BLaER1 (cell line): ENCODE measurements at regions not wholly inside any gene's neighbourhood (a gene's known extent, or its start where the extent isn't known, plus 50 kb on each side); places are given as distances from the start of the nearest gene placed in this dataset.

Experiments
- H3K27ac ChIP-seq: shearing (Covaris generic); formaldehyde crosslinking; 2 replicates; pipeline ENCODE4 v1.8.1; 2022
- H3K27me3 ChIP-seq: shearing (Covaris generic); formaldehyde crosslinking; 2 replicates; pipeline ENCODE4 v1.8.1; 2022
- H3K36me3 ChIP-seq: shearing (Covaris generic); formaldehyde crosslinking; 2 replicates; pipeline ENCODE4 v1.8.1; 2022
- H3K4me1 ChIP-seq: shearing (Covaris generic); formaldehyde crosslinking; 2 replicates; pipeline ENCODE4 v1.8.1; 2022
- H3K4me2 ChIP-seq: shearing (Covaris generic); formaldehyde crosslinking; 2 replicates; pipeline ENCODE4 v1.8.1; 2022
- H3K4me3 ChIP-seq: shearing (Covaris generic); formaldehyde crosslinking; 2 replicates; pipeline ENCODE4 v1.8.1; 2022
- H3K9ac ChIP-seq: shearing (Covaris generic); formaldehyde crosslinking; 2 replicates; pipeline ENCODE4 v1.8.1; 2022
- H3K9me3 ChIP-seq: shearing (Covaris generic); formaldehyde crosslinking; 2 replicates; pipeline ENCODE4 v1.8.1; 2022
- H4K20me1 ChIP-seq: shearing (Covaris generic); formaldehyde crosslinking; 2 replicates; pipeline ENCODE4 v1.8.1; 2022
- Cebpa-rat ChIP-seq: shearing (Covaris generic); IDR thresholded peaks from 2 replicates; pipeline ENCODE4 v1.8.1; 2022

DNA sequence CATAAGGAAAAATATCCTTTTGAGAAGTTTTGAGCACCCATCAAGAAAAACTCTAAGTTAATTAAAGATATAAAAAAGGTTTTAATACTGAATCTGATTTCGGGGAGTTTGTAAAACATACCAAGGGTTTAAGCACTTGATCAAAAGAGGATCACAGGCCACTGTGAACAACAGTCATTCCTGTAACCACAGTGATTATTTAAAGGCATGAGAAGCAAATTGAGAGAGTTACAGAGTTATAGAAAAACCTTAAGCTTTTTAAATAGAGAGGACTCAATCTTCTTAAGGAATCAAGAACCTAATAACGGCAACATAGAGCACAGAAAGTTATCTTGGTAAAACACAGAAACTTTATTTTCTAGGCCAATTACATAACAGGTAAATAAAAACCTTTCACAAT is 831.6 kb downstream of the C6orf118 start:
- Histone ChIP-seq H3K27ac (no peak overlapping the region), H4K20me1 (no peaks in the 10 kb centered on the region), H3K4me1 (no peaks in the 10 kb centered on the region), H3K4me2 (no peak overlapping the region), H3K9me3 (peaks cover 8% of the 10 kb centered on the region), H3K36me3 (no peaks in the 10 kb centered on the region), H3K27me3 (no peaks in the 10 kb centered on the region), H3K9ac (no peak overlapping the region), H3K4me3 (no peak overlapping the region)
- no peak for TF ChIP-seq Cebpa-rat

DNA sequence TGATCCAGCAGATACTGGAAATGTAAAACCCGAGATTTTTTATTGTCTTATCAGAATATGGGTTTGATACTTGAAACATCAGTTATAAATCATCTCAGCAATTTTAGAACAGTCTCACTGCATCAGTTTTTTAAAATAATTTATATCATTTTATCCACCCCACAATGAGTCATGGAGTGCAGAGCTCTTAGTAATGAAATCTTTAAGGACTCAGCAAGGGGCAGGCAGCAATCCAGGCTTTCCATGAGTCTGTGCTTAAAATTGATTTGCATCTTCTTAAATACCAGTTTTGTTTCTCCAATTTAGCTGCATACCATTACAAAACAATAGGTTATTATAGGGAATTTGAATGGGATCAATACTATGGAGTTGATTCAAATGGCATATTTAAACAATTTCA is 832.3 kb downstream of the C6orf118 start:
- no peaks in the 10 kb centered on the region for H4K20me1 ChIP-seq
- no peak overlapping the region for H3K4me2 ChIP-seq
- no peaks in the 10 kb centered on the region for H3K36me3 ChIP-seq
- no peak overlapping the region for H3K4me3 ChIP-seq
- H3K27me3 ChIP-seq: no peaks in the 10 kb centered on the region
- no peak overlapping the region for H3K27ac ChIP-seq
- no peak for TF ChIP-seq Cebpa-rat
- H3K4me1 ChIP-seq: no peaks in the 10 kb centered on the region
- peaks cover under 1% of the 10 kb centered on the region; the same call in 1 of the 2 replicates for H3K9me3 ChIP-seq
- H3K9ac ChIP-seq: no peak overlapping the region

DNA sequence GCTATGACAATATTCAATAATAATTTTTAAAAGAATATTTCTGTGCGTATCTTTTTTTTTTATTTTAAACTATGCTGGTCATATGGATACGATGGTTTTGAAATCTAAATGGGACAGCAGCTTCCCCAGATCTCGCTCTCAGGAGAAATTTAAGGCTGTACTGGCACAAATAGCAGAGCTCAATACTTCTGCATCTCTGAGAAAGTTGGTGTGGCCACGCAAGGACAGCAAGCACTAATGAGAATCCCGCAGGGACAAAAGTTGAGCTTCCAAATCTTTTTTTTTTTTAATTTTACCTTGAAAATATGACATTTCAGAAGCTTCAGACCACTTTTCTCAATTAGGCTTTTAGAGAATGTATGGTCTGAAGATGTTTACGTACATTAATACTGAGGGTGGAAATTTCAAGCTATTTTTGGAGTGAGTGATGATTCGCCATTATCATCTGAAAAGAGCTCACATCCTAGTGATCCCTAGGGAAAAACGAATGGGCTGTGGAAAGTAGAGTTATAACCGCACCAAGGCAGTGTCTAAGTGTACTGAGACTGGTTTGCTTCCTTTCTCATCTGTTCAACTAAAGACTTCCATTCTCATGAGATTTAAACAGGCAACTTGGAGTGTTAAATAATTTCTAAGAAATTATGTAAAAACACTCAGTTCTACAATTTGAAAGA is 840.0 kb downstream of the C6orf118 start:
- H3K4me3 ChIP-seq: no peak overlapping the region
- peak overlapping the region; percentile 30 for H3K4me2 ChIP-seq
- no peaks in the 10 kb centered on the region for H3K27me3 ChIP-seq
- no peaks in the 10 kb centered on the region for H3K36me3 ChIP-seq
- no peaks in the 10 kb centered on the region for H3K9me3 ChIP-seq
- no peak overlapping the region for H3K9ac ChIP-seq
- no peaks in the 10 kb centered on the region for H4K20me1 ChIP-seq
- peaks cover 6% of the 10 kb centered on the region; the same call in 1 of the 2 replicates for H3K4me1 ChIP-seq
- H3K27ac ChIP-seq: no peak overlapping the region
- TF ChIP-seq Cebpa-rat: no peak

DNA sequence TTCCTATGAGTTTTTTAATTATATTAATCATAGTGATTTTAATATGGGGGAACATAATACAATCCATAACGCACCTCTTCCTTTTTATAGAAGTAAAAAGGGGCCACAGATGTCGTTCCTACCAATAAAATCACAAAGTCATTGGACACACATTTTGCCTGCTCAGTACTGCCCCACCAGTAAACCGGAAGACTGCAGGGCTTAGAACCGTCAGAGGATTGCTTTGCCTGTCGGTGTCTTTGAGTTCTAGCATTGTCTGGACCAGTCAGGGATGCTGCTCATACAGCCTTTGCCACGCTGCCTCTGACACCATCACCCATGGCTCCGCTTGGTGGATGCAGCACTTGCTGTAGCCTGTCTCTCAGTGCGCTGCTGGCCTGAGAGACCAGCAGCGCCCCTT is 853.6 kb downstream of the C6orf118 start:
- Histone ChIP-seq H3K9ac (no peak overlapping the region), H3K4me1 (no peaks in the 10 kb centered on the region), H3K9me3 (no peaks in the 10 kb centered on the region), H3K27ac (no peak overlapping the region), H3K4me3 (no peak overlapping the region), H4K20me1 (no peaks in the 10 kb centered on the region), H3K27me3 (no peaks in the 10 kb centered on the region), H3K36me3 (no peaks in the 10 kb centered on the region), H3K4me2 (no peak overlapping the region)
- no peak for TF ChIP-seq Cebpa-rat

DNA sequence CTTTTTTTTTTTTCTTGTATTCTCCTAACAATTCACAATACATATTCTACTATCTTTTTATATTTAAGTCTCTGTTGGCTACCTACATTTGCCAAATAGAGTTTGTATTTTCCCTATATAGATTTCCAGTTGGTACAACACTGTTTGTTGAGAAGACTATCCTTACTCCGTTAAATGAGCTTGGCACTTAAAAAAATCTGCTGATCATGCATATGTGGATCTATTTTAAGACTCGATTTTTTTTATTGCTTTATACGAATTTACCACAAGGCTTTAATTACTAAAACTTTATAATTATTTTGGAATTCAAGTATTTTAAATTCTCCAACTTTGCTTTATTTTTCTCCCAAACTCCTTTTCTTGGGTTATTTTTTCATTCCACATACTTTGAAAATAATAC is 855.6 kb downstream of the C6orf118 start:
- Histone ChIP-seq H3K27ac (no peak overlapping the region), H3K9ac (no peak overlapping the region), H3K9me3 (no peaks in the 10 kb centered on the region), H3K4me1 (no peaks in the 10 kb centered on the region), H3K4me3 (no peak overlapping the region), H3K36me3 (no peaks in the 10 kb centered on the region), H3K4me2 (no peak overlapping the region), H4K20me1 (no peaks in the 10 kb centered on the region), H3K27me3 (no peaks in the 10 kb centered on the region)
- TF ChIP-seq Cebpa-rat: no peak

DNA sequence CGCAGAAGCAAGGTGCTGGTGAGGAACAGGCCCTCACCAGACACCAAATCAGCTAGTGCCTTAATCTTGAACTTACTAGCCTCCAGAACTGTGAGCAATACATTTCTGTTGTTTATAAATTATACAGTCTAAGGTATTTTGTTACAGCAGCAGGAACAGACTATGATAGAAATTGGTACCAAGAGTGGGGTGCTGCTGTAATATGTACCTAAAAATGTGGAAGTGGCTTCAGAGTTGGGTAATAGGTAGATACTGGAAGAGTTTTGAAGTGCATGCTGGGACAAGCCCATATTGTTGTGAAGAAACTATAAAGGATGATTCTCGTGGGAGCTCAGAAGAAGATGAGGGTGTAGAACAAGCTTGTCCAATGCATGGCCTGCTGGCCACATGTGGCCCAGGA is 866.8 kb downstream of the C6orf118 start:
- Histone ChIP-seq H3K9me3 (peaks cover 4% of the 10 kb centered on the region; the same call in 1 of the 2 replicates), H3K4me1 (no peaks in the 10 kb centered on the region), H3K9ac (no peak overlapping the region), H3K4me3 (no peak overlapping the region), H4K20me1 (no peaks in the 10 kb centered on the region), H3K27ac (no peak overlapping the region), H3K27me3 (no peaks in the 10 kb centered on the region), H3K4me2 (no peak overlapping the region), H3K36me3 (no peaks in the 10 kb centered on the region)
- no peak for TF ChIP-seq Cebpa-rat

DNA sequence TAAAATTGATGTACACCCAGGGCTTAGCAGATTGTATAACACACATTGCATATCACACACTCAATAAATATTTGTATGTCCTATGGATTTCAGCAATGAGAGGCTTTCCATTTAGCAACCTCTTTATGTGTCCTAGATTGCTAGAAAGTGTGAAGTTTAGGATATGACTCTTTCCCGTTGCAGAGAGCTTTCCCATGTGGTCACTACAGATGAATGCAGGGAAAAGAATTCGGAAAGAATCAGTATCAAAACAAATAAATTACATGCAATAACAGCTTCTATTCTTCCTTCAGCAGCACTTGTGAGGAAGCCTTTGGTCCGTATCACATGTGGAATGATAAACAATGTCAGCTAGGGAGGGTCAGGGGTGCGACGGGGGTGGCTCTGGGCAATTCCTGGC is 870.1 kb downstream of the C6orf118 start:
- H3K27ac ChIP-seq: no peak overlapping the region
- no peak for TF ChIP-seq Cebpa-rat
- H3K4me3 ChIP-seq: no peak overlapping the region
- no peak overlapping the region for H3K9ac ChIP-seq
- H3K4me1 ChIP-seq: no peaks in the 10 kb centered on the region
- H3K27me3 ChIP-seq: no peaks in the 10 kb centered on the region
- H3K4me2 ChIP-seq: no peak overlapping the region
- peaks cover 4% of the 10 kb centered on the region; the same call in 1 of the 2 replicates for H3K9me3 ChIP-seq
- H3K36me3 ChIP-seq: no peaks in the 10 kb centered on the region
- H4K20me1 ChIP-seq: no peaks in the 10 kb centered on the region

DNA sequence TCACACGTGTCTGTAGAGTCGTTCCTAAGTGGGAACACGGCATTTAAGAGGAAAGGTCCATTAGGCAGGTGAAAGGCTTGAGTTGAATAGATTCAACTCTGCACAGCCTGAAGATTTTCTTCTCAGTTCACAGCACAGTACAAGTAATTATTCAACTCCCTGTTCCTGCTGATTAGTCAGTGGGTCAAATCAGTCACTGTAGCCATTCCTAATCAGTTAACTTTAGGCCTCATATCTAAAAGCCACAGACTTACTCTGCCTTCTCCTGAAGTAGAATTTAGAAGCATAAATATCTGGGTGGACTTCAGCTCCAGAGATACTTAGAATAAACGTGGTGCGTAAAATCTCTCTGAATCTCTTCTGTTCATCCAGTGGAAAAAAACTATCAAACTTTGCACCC is 872.4 kb downstream of the C6orf118 start:
- Histone ChIP-seq H4K20me1 (no peaks in the 10 kb centered on the region), H3K9ac (no peak overlapping the region), H3K4me3 (no peak overlapping the region), H3K4me1 (no peaks in the 10 kb centered on the region), H3K4me2 (no peak overlapping the region), H3K27ac (no peak overlapping the region), H3K36me3 (no peaks in the 10 kb centered on the region), H3K27me3 (no peaks in the 10 kb centered on the region), H3K9me3 (no peaks in the 10 kb centered on the region)
- no peak for TF ChIP-seq Cebpa-rat

DNA sequence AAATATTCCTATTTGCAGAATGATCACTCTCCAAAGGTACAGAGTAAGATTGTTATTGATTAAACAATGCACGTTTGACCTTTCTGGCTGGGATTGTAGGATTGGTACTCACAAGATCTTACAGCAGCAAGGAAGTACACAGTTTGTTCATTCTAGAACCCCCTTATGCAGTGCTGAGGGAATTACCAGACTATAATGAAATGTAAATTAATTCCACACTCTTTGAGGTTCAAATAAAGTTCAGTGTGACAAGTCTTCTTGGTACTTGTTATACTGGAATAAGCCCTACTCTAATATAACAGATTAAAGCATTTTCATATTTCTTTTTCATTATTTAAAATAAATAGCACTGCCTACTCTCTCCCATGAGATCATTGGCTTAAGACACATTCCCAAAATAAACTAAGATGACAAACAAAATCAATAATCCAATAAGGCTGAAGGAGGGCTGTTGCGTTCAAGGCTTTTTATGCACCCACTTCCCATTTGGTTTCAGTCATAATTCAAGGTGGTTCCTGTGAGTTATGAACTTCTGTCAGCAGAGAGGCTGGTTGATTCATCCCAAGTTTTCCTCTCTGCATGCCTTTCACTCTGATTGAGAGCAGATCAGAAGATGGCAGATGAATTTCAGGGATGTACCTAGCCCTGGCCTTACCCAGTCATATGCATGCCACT is 881.5 kb downstream of the C6orf118 start:
- peaks cover 10% of the 10 kb centered on the region for H3K9me3 ChIP-seq
- no peaks in the 10 kb centered on the region for H3K27me3 ChIP-seq
- H3K27ac ChIP-seq: no peak overlapping the region
- TF ChIP-seq Cebpa-rat: no peak
- H3K4me1 ChIP-seq: no peaks in the 10 kb centered on the region
- H3K36me3 ChIP-seq: no peaks in the 10 kb centered on the region
- H3K4me3 ChIP-seq: no peak overlapping the region
- no peak overlapping the region for H3K4me2 ChIP-seq
- H3K9ac ChIP-seq: no peak overlapping the region
- H4K20me1 ChIP-seq: no peaks in the 10 kb centered on the region

DNA sequence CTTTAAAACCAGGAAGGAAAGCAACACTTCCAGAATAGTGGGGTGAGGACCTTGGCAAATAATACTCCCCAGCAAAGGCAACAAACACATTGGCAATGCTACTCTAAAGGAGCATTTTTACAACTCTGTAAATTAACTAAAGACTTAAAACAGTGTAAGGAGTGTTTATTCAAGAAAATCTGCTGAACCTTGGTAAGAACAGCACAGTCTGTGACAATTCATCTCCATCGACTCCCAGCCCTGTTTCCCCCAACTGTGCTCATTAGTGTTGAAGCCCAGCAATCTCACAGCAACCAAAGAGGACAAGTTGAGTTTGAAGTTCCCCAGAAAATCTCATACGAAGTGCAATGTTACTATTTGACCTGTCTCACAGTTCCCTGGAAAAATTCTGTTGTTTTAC is 884.9 kb downstream of the C6orf118 start:
- no peak for TF ChIP-seq Cebpa-rat
- H3K27me3 ChIP-seq: no peaks in the 10 kb centered on the region
- no peak overlapping the region for H3K9ac ChIP-seq
- no peak overlapping the region for H3K4me3 ChIP-seq
- H4K20me1 ChIP-seq: no peaks in the 10 kb centered on the region
- H3K36me3 ChIP-seq: no peaks in the 10 kb centered on the region; the same call in 1 of the 2 replicates
- no peak overlapping the region for H3K27ac ChIP-seq
- H3K4me1 ChIP-seq: no peaks in the 10 kb centered on the region
- H3K4me2 ChIP-seq: no peak overlapping the region
- peaks cover 25% of the 10 kb centered on the region for H3K9me3 ChIP-seq
